GM23338 (cell line): ENCODE measurements at regions not wholly inside any gene's neighbourhood (a gene's known extent, or its start where the extent isn't known, plus 50 kb on each side); places are given as distances from the start of the nearest gene placed in this dataset.

ENCODE experiments used
- CTCF ChIP-seq, 2 experiments: fragments of 200-600 bp in 1 of 2; sonication (generic) in 1 of 2; conservative IDR thresholded peaks; 2 replicates each; pipeline versions ENCODE4 v1.5.1 to v1.6.1; 2016 to 2017; ENCODE audit warnings: antibody characterized with exemption in 2 of 2, low read depth in 2 of 2, mild to moderate bottlenecking in 2 of 2, moderate library complexity in 1 of 2
- EZH2 ChIP-seq: fragments of 200-600 bp; sonication (generic); IDR thresholded peaks from one replicate; pipeline ENCODE4 v1.8.0; 2017; ENCODE audit warnings: antibody characterized with exemption, mild to moderate bottlenecking, low read depth; ENCODE audit not compliant: unreplicated experiment
- POLR2AphosphoS5 ChIP-seq: IDR thresholded peaks from 2 replicates; pipeline ENCODE4 v1.6.1; 2016; ENCODE audit warnings: antibody characterized with exemption, low read depth
- ZNF462 ChIP-seq: fragments of 250-450 bp; sonication (Bioruptor Pico); IDR thresholded peaks from 2 replicates; pipeline ENCODE4 v1.5.0; 2020; ENCODE audit warnings: mild to moderate bottlenecking, moderate library complexity
- TF ChIP-seq, protein P1 (sequence below): IDR thresholded peaks from one replicate; pipeline ENCODE4 v1.6.1; 2018; ENCODE audit warnings: antibody characterized with exemption; ENCODE audit not compliant: unreplicated experiment

DNA sequence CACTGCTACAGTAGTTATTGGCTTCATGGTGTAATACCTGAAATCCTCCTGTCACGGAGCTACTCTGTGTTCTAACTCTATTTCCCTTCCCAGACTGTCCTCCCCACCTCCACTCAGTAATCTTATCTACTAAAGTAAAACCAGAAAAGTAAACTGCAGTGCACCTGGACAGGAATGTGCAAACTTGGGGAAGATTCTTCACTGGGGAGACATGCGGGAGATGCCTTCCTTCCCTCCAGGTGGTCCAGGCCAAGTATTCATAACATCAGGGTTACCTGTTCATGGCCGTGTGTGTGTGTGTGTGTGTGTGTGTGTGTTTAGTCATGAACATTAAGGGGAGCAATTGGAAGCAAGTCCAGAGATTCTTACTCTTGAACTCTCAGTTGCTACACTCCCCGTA lies 84.1 kb downstream of the IFNG start:
- TF ChIP-seq CTCF (conservative IDR thresholded peaks at IDR 0.05; ENCODE audit: low read depth in 2 of 2) = no peak
- no peak for TF ChIP-seq POLR2AphosphoS5
- no peak for TF ChIP-seq EZH2
- TF ChIP-seq, protein P1, sequence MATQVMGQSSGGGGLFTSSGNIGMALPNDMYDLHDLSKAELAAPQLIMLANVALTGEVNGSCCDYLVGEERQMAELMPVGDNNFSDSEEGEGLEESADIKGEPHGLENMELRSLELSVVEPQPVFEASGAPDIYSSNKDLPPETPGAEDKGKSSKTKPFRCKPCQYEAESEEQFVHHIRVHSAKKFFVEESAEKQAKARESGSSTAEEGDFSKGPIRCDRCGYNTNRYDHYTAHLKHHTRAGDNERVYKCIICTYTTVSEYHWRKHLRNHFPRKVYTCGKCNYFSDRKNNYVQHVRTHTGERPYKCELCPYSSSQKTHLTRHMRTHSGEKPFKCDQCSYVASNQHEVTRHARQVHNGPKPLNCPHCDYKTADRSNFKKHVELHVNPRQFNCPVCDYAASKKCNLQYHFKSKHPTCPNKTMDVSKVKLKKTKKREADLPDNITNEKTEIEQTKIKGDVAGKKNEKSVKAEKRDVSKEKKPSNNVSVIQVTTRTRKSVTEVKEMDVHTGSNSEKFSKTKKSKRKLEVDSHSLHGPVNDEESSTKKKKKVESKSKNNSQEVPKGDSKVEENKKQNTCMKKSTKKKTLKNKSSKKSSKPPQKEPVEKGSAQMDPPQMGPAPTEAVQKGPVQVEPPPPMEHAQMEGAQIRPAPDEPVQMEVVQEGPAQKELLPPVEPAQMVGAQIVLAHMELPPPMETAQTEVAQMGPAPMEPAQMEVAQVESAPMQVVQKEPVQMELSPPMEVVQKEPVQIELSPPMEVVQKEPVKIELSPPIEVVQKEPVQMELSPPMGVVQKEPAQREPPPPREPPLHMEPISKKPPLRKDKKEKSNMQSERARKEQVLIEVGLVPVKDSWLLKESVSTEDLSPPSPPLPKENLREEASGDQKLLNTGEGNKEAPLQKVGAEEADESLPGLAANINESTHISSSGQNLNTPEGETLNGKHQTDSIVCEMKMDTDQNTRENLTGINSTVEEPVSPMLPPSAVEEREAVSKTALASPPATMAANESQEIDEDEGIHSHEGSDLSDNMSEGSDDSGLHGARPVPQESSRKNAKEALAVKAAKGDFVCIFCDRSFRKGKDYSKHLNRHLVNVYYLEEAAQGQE = no peak
- no peak for TF ChIP-seq ZNF462
